Right lobe of liver (tissue), 4 donors: ENCODE measurements at regions not wholly inside any gene's neighbourhood (a gene's known extent, or its start where the extent isn't known, plus 50 kb on each side); places are given as distances from the start of the nearest gene placed in this dataset.

Experiments used
- POLR2A ChIP-seq: fragments of 450-650 bp; IDR thresholded peaks from one replicate; pipeline ENCODE4 v1.6.1; 2017; ENCODE audit warnings: antibody characterized with exemption, mild to moderate bottlenecking
- TF ChIP-seq, protein P1 (sequence below), 4 donors: fragments of 200-600 bp in 3 of 4; fragments of 450-650 bp in 1 of 4; IDR thresholded peaks; one replicate each; pipeline versions ENCODE4 v1.5.1 to v1.8.0; 2016 to 2022; ENCODE audit warnings: antibody characterized with exemption in 4 of 4, mild to moderate bottlenecking in 2 of 4
- donor health status: DM: no; HTN: no; CAD: no.
- donor health status: DM: no; HTN: no; CAD: no.
- donor health status: DM: no; HTN: yes; CAD: no.

GRCh38 chr1:73886716-73887115 lies 311.3 kb downstream of the LRRIQ3 start:
- TF ChIP-seq, protein P1, sequence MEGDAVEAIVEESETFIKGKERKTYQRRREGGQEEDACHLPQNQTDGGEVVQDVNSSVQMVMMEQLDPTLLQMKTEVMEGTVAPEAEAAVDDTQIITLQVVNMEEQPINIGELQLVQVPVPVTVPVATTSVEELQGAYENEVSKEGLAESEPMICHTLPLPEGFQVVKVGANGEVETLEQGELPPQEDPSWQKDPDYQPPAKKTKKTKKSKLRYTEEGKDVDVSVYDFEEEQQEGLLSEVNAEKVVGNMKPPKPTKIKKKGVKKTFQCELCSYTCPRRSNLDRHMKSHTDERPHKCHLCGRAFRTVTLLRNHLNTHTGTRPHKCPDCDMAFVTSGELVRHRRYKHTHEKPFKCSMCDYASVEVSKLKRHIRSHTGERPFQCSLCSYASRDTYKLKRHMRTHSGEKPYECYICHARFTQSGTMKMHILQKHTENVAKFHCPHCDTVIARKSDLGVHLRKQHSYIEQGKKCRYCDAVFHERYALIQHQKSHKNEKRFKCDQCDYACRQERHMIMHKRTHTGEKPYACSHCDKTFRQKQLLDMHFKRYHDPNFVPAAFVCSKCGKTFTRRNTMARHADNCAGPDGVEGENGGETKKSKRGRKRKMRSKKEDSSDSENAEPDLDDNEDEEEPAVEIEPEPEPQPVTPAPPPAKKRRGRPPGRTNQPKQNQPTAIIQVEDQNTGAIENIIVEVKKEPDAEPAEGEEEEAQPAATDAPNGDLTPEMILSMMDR (IDR thresholded peaks at IDR 0.05) = no peak
- TF ChIP-seq POLR2A = no peak
